Stimulated activated memory B cell treated with anti-CD40 and anti-IgM and Interleukin-4, amounts not matched to agents 10 μg/mL and 1 μg/mL and 100 μg/mL, for 72 hours (primary cell): ENCODE measurements at regions not wholly inside any gene's neighbourhood (a gene's known extent, or its start where the extent isn't known, plus 50 kb on each side); places are given as distances from the start of the nearest gene placed in this dataset.

Experiments
- ATAC-seq: fragments of 150-1000 bp; cut with Tn5 transposase; 2 replicates; pipeline ENCODE4 v1.10.0; 2021
- H3K27ac Mint-ChIP-seq: one replicate; pipeline ENCODE4 v1.8.0; 2022; ENCODE audit warnings: mild to moderate bottlenecking, mixed read lengths
- H3K27me3 Mint-ChIP-seq: one replicate; pipeline ENCODE4 v1.8.0; 2022; ENCODE audit warnings: mixed read lengths
- H3K36me3 Mint-ChIP-seq: one replicate; pipeline ENCODE4 v1.8.0; 2022; ENCODE audit warnings: mixed read lengths
- H3K4me1 Mint-ChIP-seq: one replicate; pipeline ENCODE4 v1.8.0; 2022; ENCODE audit warnings: mixed read lengths
- H3K4me3 Mint-ChIP-seq: one replicate; pipeline ENCODE4 v1.8.0; 2022; ENCODE audit warnings: mild to moderate bottlenecking, moderate library complexity, mixed read lengths
- H3K9me3 Mint-ChIP-seq: one replicate; pipeline ENCODE4 v1.8.0; 2022; ENCODE audit warnings: mixed read lengths

GRCh38 chr2:189258616-189259365 is 79.2 kb upstream of the COL5A2 start:
- no peak for ATAC-seq
- H3K4me3 Mint-ChIP-seq: no peak overlapping the region
- no peaks in the 10 kb centered on the region for H3K36me3 Mint-ChIP-seq
- no peaks in the 10 kb centered on the region for H3K27me3 Mint-ChIP-seq
- no peaks in the 10 kb centered on the region for H3K9me3 Mint-ChIP-seq
- H3K27ac Mint-ChIP-seq: no peak overlapping the region
- no peaks in the 10 kb centered on the region for H3K4me1 Mint-ChIP-seq

- no peak overlapping the region for H3K4me3 Mint-ChIP-seq
- no peak overlapping the region for H3K27ac Mint-ChIP-seq
- H3K36me3 Mint-ChIP-seq: no peaks in the 10 kb centered on the region
- ATAC-seq: no peak
- peaks cover 2% of the 10 kb centered on the region for H3K9me3 Mint-ChIP-seq
- H3K4me1 Mint-ChIP-seq: no peaks in the 10 kb centered on the region
- H3K27me3 Mint-ChIP-seq: no peaks in the 10 kb centered on the region
Measured at GRCh38 chr2:189260361-189260814, 80.8 kb upstream of the COL5A2 start.

GRCh38 chr2:189261431-189261841 is 81.9 kb upstream of the COL5A2 start:
- Mint-ChIP-seq H3K27me3 (no peaks in the 10 kb centered on the region), H3K4me3 (no peak overlapping the region), H3K36me3 (no peaks in the 10 kb centered on the region), H3K4me1 (no peaks in the 10 kb centered on the region), H3K27ac (no peak overlapping the region), H3K9me3 (peaks cover 4% of the 10 kb centered on the region)
- ATAC-seq: no peak

- no peak overlapping the region for H3K4me3 Mint-ChIP-seq
- ATAC-seq: no peak
- no peaks in the 10 kb centered on the region for H3K27me3 Mint-ChIP-seq
- H3K36me3 Mint-ChIP-seq: no peaks in the 10 kb centered on the region
- H3K27ac Mint-ChIP-seq: no peak overlapping the region
- peaks cover 4% of the 10 kb centered on the region for H3K9me3 Mint-ChIP-seq
- no peaks in the 10 kb centered on the region for H3K4me1 Mint-ChIP-seq
Measured at GRCh38 chr2:189261916-189262315, 82.4 kb upstream of the COL5A2 start.

GRCh38 chr2:189265696-189266320 is 86.2 kb upstream of the COL5A2 start:
- Mint-ChIP-seq H3K27me3 (no peaks in the 10 kb centered on the region), H3K4me1 (no peaks in the 10 kb centered on the region), H3K36me3 (no peaks in the 10 kb centered on the region), H3K9me3 (peaks cover 6% of the 10 kb centered on the region), H3K27ac (no peak overlapping the region), H3K4me3 (no peak overlapping the region)
- no peak for ATAC-seq

- ATAC-seq: no peak
- Mint-ChIP-seq H3K4me3 (no peak overlapping the region), H3K36me3 (no peaks in the 10 kb centered on the region), H3K9me3 (peaks cover 11% of the 10 kb centered on the region), H3K27me3 (no peaks in the 10 kb centered on the region), H3K27ac (no peak overlapping the region), H3K4me1 (no peaks in the 10 kb centered on the region)
Measured at GRCh38 chr2:189267491-189267890, 87.9 kb upstream of the COL5A2 start.

- Mint-ChIP-seq H3K27me3 (no peaks in the 10 kb centered on the region), H3K27ac (no peak overlapping the region), H3K36me3 (no peaks in the 10 kb centered on the region), H3K9me3 (peaks cover 11% of the 10 kb centered on the region), H3K4me1 (no peaks in the 10 kb centered on the region), H3K4me3 (no peak overlapping the region)
- ATAC-seq: no peak
Measured at GRCh38 chr2:189267925-189268579, 88.5 kb upstream of the COL5A2 start.

- Mint-ChIP-seq H3K27ac (no peak overlapping the region), H3K9me3 (peaks cover 11% of the 10 kb centered on the region), H3K4me3 (no peak overlapping the region), H3K4me1 (no peaks in the 10 kb centered on the region), H3K27me3 (no peaks in the 10 kb centered on the region), H3K36me3 (no peaks in the 10 kb centered on the region)
- no peak for ATAC-seq
Measured at GRCh38 chr2:189268763-189269162, 89.2 kb upstream of the COL5A2 start.

GRCh38 chr2:189273734-189274133 is 94.2 kb upstream of the COL5A2 start:
- H3K36me3 Mint-ChIP-seq: no peaks in the 10 kb centered on the region
- ATAC-seq: no peak
- H3K9me3 Mint-ChIP-seq: peaks cover 7% of the 10 kb centered on the region
- H3K4me1 Mint-ChIP-seq: no peaks in the 10 kb centered on the region
- H3K27me3 Mint-ChIP-seq: no peaks in the 10 kb centered on the region
- H3K4me3 Mint-ChIP-seq: no peak overlapping the region
- H3K27ac Mint-ChIP-seq: no peak overlapping the region

GRCh38 chr2:189274361-189274760 is 94.8 kb upstream of the COL5A2 start:
- H3K36me3 Mint-ChIP-seq: no peaks in the 10 kb centered on the region
- H3K9me3 Mint-ChIP-seq: peaks cover 5% of the 10 kb centered on the region
- no peak overlapping the region for H3K27ac Mint-ChIP-seq
- no peaks in the 10 kb centered on the region for H3K27me3 Mint-ChIP-seq
- H3K4me1 Mint-ChIP-seq: no peaks in the 10 kb centered on the region
- no peak overlapping the region for H3K4me3 Mint-ChIP-seq
- no peak for ATAC-seq

GRCh38 chr2:189276277-189276676 is 96.7 kb upstream of the COL5A2 start:
- ATAC-seq: no peak
- no peak overlapping the region for H3K27ac Mint-ChIP-seq

GRCh38 chr2:189281201-189281600 is 101.6 kb upstream of the COL5A2 start:
- Mint-ChIP-seq H3K27me3 (no peaks in the 10 kb centered on the region), H3K9me3 (no peaks in the 10 kb centered on the region), H3K4me1 (no peaks in the 10 kb centered on the region), H3K27ac (no peak overlapping the region), H3K4me3 (no peak overlapping the region), H3K36me3 (no peaks in the 10 kb centered on the region)
- no peak for ATAC-seq

More at GRCh38 chr2:189276277-189276676, 96.7 kb upstream of the COL5A2 start:
- Mint-ChIP-seq H3K4me3 (no peak overlapping the region), H3K9me3 (peaks cover 5% of the 10 kb centered on the region), H3K36me3 (no peaks in the 10 kb centered on the region), H3K4me1 (no peaks in the 10 kb centered on the region), H3K27me3 (no peaks in the 10 kb centered on the region)

- Mint-ChIP-seq H3K36me3 (no peaks in the 10 kb centered on the region), H3K27ac (no peak overlapping the region), H3K4me1 (no peaks in the 10 kb centered on the region), H3K9me3 (peaks cover 2% of the 10 kb centered on the region), H3K27me3 (no peaks in the 10 kb centered on the region), H3K4me3 (no peak overlapping the region)
- no peak for ATAC-seq
Measured at GRCh38 chr2:189285349-189285748, 105.8 kb upstream of the COL5A2 start.

GRCh38 chr2:189285962-189286645 is 106.5 kb upstream of the COL5A2 start:
- Mint-ChIP-seq H3K36me3 (no peaks in the 10 kb centered on the region), H3K27me3 (no peaks in the 10 kb centered on the region), H3K27ac (no peak overlapping the region), H3K4me1 (no peaks in the 10 kb centered on the region), H3K4me3 (no peak overlapping the region), H3K9me3 (peaks cover 5% of the 10 kb centered on the region)
- no peak for ATAC-seq

- Mint-ChIP-seq H3K9me3 (peaks cover 5% of the 10 kb centered on the region), H3K27me3 (no peaks in the 10 kb centered on the region), H3K4me3 (no peak overlapping the region), H3K36me3 (no peaks in the 10 kb centered on the region), H3K4me1 (no peaks in the 10 kb centered on the region), H3K27ac (no peak overlapping the region)
- no peak for ATAC-seq
Measured at GRCh38 chr2:189287363-189287762, 107.8 kb upstream of the COL5A2 start.
